GM23338 (cell line): ENCODE measurements at regions not wholly inside any gene's neighbourhood (a gene's known extent, or its start where the extent isn't known, plus 50 kb on each side); places are given as distances from the start of the nearest gene placed in this dataset.

Experiments
- CTCF ChIP-seq, 2 experiments: fragments of 200-600 bp in 1 of 2; sonication (generic) in 1 of 2; conservative IDR thresholded peaks; 2 replicates each; pipeline versions ENCODE4 v1.5.1 to v1.6.1; 2016 to 2017; ENCODE audit warnings: antibody characterized with exemption in 2 of 2, low read depth in 2 of 2, mild to moderate bottlenecking in 2 of 2, moderate library complexity in 1 of 2
- ETS1 ChIP-seq: IDR thresholded peaks from 2 replicates; pipeline ENCODE4 v1.6.1; 2016; ENCODE audit warnings: antibody characterized with exemption
- EZH2 ChIP-seq: fragments of 200-600 bp; sonication (generic); IDR thresholded peaks from one replicate; pipeline ENCODE4 v1.8.0; 2017; ENCODE audit warnings: antibody characterized with exemption, mild to moderate bottlenecking, low read depth; ENCODE audit not compliant: unreplicated experiment
- POLR2AphosphoS5 ChIP-seq: IDR thresholded peaks from 2 replicates; pipeline ENCODE4 v1.6.1; 2016; ENCODE audit warnings: antibody characterized with exemption, low read depth
- REST ChIP-seq: IDR thresholded peaks from one replicate; pipeline ENCODE4 v1.6.1; 2018; ENCODE audit warnings: antibody characterized with exemption; ENCODE audit not compliant: unreplicated experiment
- ZNF331 ChIP-seq: fragments of 250-450 bp; sonication (Bioruptor Pico); IDR thresholded peaks from 2 replicates; pipeline ENCODE4 v1.5.0; 2020; ENCODE audit warnings: low read depth, mild to moderate bottlenecking, moderate library complexity

GRCh38 chr20:51298141-51298749, 244.3 kb downstream of the NFATC2 start:
- TF ChIP-seq POLR2AphosphoS5: no peak
- TF ChIP-seq CTCF (conservative IDR thresholded peaks at IDR 0.05; ENCODE audit: low read depth in 2 of 2): no peak
- TF ChIP-seq REST: no peak
- no peak for TF ChIP-seq ETS1
- TF ChIP-seq EZH2: no peak
- TF ChIP-seq ZNF331: no peak
